ENCODE measurements at regions not wholly inside any gene's neighbourhood (a gene's known extent, or its start where the extent isn't known, plus 50 kb on each side); places are given as distances from the start of the nearest gene placed in this dataset.

DNA sequence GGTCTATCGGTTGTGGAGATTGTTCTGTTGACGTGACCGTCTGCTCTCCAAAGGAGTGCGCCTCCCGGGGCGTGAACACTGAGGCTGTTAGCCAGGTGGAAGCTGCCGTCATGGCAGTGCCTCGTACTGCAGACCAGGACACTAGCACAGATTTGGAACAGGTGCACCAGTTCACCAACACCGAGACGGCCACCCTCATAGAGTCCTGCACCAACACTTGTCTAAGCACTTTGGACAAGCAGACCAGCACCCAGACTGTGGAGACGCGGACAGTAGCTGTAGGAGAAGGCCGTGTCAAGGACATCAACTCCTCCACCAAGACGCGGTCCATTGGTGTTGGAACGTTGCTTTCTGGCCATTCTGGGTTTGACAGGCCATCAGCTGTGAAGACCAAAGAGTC is 128.9 kb upstream of the DMRT1 start:
- ATAC-seq, result no peak
- Mint-ChIP-seq H3K27me3 (peaks cover 10% of the 10 kb centered on the region), H3K4me3 (no peak overlapping the region), H3K4me1 (ENCODE audit: low read depth) (no peaks in the 10 kb centered on the region), H3K9me3 (no peaks in the 10 kb centered on the region), H3K36me3 (ENCODE audit: low read depth) (peaks cover 5% of the 10 kb centered on the region), H3K27ac (no peak overlapping the region)
- DNase-seq, result no peak
- ChIA-PET POLR2A (no interaction called here), CTCF (no interaction called here)
- intact Hi-C loops (cut with micrococcal nuclease), result no loop called here
- TF ChIP-seq, protein P1, sequence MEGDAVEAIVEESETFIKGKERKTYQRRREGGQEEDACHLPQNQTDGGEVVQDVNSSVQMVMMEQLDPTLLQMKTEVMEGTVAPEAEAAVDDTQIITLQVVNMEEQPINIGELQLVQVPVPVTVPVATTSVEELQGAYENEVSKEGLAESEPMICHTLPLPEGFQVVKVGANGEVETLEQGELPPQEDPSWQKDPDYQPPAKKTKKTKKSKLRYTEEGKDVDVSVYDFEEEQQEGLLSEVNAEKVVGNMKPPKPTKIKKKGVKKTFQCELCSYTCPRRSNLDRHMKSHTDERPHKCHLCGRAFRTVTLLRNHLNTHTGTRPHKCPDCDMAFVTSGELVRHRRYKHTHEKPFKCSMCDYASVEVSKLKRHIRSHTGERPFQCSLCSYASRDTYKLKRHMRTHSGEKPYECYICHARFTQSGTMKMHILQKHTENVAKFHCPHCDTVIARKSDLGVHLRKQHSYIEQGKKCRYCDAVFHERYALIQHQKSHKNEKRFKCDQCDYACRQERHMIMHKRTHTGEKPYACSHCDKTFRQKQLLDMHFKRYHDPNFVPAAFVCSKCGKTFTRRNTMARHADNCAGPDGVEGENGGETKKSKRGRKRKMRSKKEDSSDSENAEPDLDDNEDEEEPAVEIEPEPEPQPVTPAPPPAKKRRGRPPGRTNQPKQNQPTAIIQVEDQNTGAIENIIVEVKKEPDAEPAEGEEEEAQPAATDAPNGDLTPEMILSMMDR (IDR thresholded peaks at IDR 0.05), result no peak

DNA sequence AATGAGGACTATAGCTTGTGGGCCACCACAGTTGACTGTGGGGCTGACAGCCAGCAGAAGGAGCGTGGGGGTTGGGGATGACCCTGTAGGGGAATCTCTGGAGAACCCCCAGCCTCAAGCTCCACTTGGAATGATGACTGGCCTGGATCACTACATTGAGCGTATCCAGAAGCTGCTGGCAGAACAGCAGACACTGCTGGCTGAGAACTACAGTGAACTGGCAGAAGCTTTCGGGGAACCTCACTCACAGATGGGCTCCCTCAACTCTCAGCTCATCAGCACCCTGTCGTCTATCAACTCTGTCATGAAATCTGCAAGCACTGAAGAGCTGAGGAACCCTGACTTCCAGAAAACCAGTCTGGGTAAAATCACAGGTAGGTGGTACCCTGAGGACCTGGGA is 128.4 kb upstream of the DMRT1 start:
- H3K4me1 Mint-ChIP-seq (ENCODE audit: low read depth), result no peaks in the 10 kb centered on the region
- H3K27ac Mint-ChIP-seq, result no peak overlapping the region
- H3K9me3 Mint-ChIP-seq, result no peaks in the 10 kb centered on the region
- peaks cover 5% of the 10 kb centered on the region for H3K36me3 Mint-ChIP-seq (ENCODE audit: low read depth)
- ATAC-seq (no peak), DNase-seq (no peak)
- H3K27me3 Mint-ChIP-seq, result peaks cover 10% of the 10 kb centered on the region
- ChIA-PET POLR2A (no interaction called here), CTCF (interaction anchor here (1.4 kb wide), 1 partner anchor 19 kb away, joined by 3 read pairs; no protein-coding TSS in a partner anchor)
- H3K4me3 Mint-ChIP-seq, result no peak overlapping the region
- intact Hi-C loops (cut with micrococcal nuclease), result no loop called here
- TF ChIP-seq, protein P1 (IDR thresholded peaks at IDR 0.05), result no peak

DNA sequence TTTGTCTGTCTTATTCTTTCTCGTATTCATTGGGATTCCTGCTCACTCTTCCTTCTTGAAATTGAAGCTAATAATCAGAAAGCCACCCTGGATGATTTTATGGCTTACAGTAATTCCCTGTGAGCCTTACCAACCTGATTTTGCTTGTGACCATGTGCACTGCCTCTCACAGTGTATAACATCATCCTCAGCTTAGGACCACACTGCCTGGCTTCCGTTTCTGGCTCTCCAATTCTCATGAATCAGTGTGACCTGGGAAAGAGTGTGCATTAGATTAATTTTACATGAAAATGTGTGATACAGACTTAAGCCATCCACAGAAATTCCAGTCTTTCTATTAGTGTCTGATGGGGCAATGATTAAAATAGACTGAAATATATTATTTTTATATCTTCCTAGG is 126.8 kb upstream of the DMRT1 start:
- H3K27ac Mint-ChIP-seq, result no peak overlapping the region
- H3K4me3 Mint-ChIP-seq, result no peak overlapping the region
- H3K9me3 Mint-ChIP-seq, result no peaks in the 10 kb centered on the region
- ATAC-seq (no peak), DNase-seq (no peak)
- peaks cover 5% of the 10 kb centered on the region for H3K36me3 Mint-ChIP-seq (ENCODE audit: low read depth)
- TF ChIP-seq, protein P1 (IDR thresholded peaks at IDR 0.05), result no peak
- CTCF ChIA-PET, result interaction anchor here (1.4 kb wide), 1 partner anchor 21 kb away, joined by 3 read pairs; no protein-coding TSS in a partner anchor
- H3K27me3 Mint-ChIP-seq, result no peaks in the 10 kb centered on the region
- intact Hi-C loops (cut with micrococcal nuclease), result no loop called here
- POLR2A ChIA-PET, result no interaction called here
- no peaks in the 10 kb centered on the region for H3K4me1 Mint-ChIP-seq (ENCODE audit: low read depth)

DNA sequence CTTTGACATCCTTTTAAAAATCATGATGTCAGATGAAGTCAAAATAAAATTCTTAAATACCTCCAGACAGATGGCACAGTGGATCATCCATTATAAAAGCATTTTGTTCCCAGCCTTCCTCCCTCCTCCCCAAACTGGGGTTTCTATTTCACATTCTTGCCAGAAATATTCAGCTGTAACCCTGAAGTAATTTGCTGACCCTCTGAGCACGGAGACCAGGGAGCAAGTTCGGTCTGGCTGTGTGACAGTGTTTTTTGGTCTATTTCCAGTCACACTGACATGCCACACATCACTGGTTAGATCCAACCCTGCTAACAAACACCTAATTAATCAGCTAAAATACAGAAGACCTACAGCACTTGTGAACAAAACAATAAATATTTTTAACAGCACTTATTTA is 126.2 kb upstream of the DMRT1 start:
- CTCF ChIA-PET, result no interaction called here
- POLR2A ChIA-PET, result interaction anchor here (1.7 kb wide), 1 partner anchor 8 kb away, joined by 4 read pairs; no protein-coding TSS in a partner anchor
- Mint-ChIP-seq H3K9me3 (no peaks in the 10 kb centered on the region), H3K27me3 (no peaks in the 10 kb centered on the region), H3K4me1 (ENCODE audit: low read depth) (no peaks in the 10 kb centered on the region), H3K36me3 (ENCODE audit: low read depth) (peaks cover 5% of the 10 kb centered on the region), H3K4me3 (no peak overlapping the region), H3K27ac (no peak overlapping the region)
- ATAC-seq, result no peak
- intact Hi-C loops (cut with micrococcal nuclease), result no loop called here
- TF ChIP-seq, protein P1 (IDR thresholded peaks at IDR 0.05), result no peak
- no peak for DNase-seq

DNA sequence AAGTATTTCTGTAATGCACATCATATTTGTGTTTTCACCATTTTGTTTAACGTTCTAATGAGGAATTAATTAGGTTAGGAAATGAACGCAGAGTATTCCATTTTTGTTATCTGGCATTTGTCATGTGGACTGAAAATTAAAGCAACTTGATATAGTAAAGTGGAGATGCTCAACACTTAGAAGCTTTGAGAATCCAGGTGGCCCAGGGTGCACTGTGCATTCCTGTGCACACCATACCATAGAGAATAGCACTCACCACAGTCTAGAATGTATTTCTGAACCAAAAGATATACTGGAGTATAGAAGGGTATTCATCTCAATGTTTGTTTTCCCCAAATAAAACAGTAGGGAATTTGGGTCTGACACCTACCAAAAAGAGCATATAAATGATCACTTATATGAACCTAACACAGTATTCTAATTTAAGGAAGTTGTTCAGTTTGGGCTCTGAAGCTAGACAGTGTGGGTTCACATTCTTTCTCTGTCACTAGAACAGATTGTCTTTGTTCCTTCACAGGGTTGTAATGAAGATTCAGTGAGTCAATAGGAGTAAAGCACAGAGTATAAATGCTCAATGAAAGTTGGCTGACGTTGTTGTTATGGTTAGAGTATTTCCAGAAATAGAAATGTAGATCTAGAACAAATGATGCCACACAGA is 125.6 kb upstream of the DMRT1 start:
- H3K9me3 Mint-ChIP-seq, result no peaks in the 10 kb centered on the region
- H3K4me3 Mint-ChIP-seq, result no peak overlapping the region
- intact Hi-C loops (cut with micrococcal nuclease), result no loop called here
- TF ChIP-seq, protein P1 (IDR thresholded peaks at IDR 0.05), result no peak
- CTCF ChIA-PET, result interaction anchor here (0.7 kb wide), 1 partner anchor 29 kb away, joined by 3 read pairs; no protein-coding TSS in a partner anchor
- H3K4me1 Mint-ChIP-seq (ENCODE audit: low read depth), result no peaks in the 10 kb centered on the region
- ATAC-seq (no peak), DNase-seq (no peak)
- no peak overlapping the region for H3K27ac Mint-ChIP-seq
- POLR2A ChIA-PET, result interaction anchor here (1.7 kb wide), 1 partner anchor 9 kb away, joined by 4 read pairs; no protein-coding TSS in a partner anchor
- H3K36me3 Mint-ChIP-seq (ENCODE audit: low read depth), result peaks cover 5% of the 10 kb centered on the region
- H3K27me3 Mint-ChIP-seq, result no peaks in the 10 kb centered on the region

Data from activated CD8-positive, alpha-beta T cell treated with anti-CD3 and anti-CD28 coated beads for 36 hours (primary cell).